Endothelial cell of umbilical vein (primary cell): ENCODE measurements at regions not wholly inside any gene's neighbourhood (a gene's known extent, or its start where the extent isn't known, plus 50 kb on each side); places are given as distances from the start of the nearest gene placed in this dataset.
"Not testable (repeated sequence)": the region's sequence is repeated elsewhere in the genome, so short reads cannot be mapped to it uniquely, and the experiment has no call there.

Source experiments
- BruUV-seq: library from RNA; stranded (reverse); fragments of 400-500 nt; replicated peaks from 2 replicates; lab custom pipeline; 2021; lab: Mats Ljungman, UMichigan
- CTCF ChIA-PET: fragments of 300-600, 350-600 bp; sonication (Branson Sonifier 250); formaldehyde crosslinking; loops from one replicate; lab custom pipeline; 2021; ENCODE audit warnings: antibody characterized with exemption, inconsistent platforms; lab: Charles Lee
- POLR2A ChIA-PET: fragments of 300-600, 350-600 bp; sonication (Branson Sonifier 250); formaldehyde crosslinking; loops from one replicate; lab custom pipeline; 2021; ENCODE audit warnings: antibody characterized with exemption, inconsistent platforms; lab: Charles Lee
- DNase-seq: peaks from one replicate; pipeline ENCODE4 v3.0.0-alpha.2; 2011; ENCODE audit warnings: low read depth, low spot score
- FAIRE-seq: peaks from 2 replicates; lab custom pipeline; 2011; peaks lifted over from hg19 to GRCh38; lab: Jason Lieb, UNC
- H2AFZ ChIP-seq: 2 replicates; pipeline ENCODE4 v1.6.0; 2012; ENCODE audit warnings: low read depth, low read length, control low read depth, inconsistent platforms
- H3K27ac ChIP-seq: 2 replicates; pipeline ENCODE4 v1.5.1; 2011; ENCODE audit warnings: low read depth, mild to moderate bottlenecking, control low read depth, low read length, moderate library complexity; ENCODE audit not compliant: insufficient read depth
- H3K27me3 ChIP-seq, 2 experiments: 2 replicates each; pipeline versions ENCODE4 v1.6.0 to v1.6.1; 2011; ENCODE audit warnings: low read length in 2 of 2, mixed read lengths in 1 of 2; ENCODE audit not compliant: control insufficient read depth in 2 of 2, insufficient read depth in 2 of 2
- H3K36me3 ChIP-seq, 2 experiments: 2 replicates in 1 of 2; 3 replicates in 1 of 2; pipeline ENCODE4 v1.5.1; 2011; ENCODE audit warnings: low read length in 2 of 2, mild to moderate bottlenecking in 1 of 2, moderate library complexity in 1 of 2; ENCODE audit not compliant: control insufficient read depth in 2 of 2, insufficient read depth in 2 of 2; ENCODE audit errors: extremely low read depth in 1 of 2
- H3K4me1 ChIP-seq: 3 replicates; pipeline ENCODE4 v1.5.1; 2011; ENCODE audit warnings: mild to moderate bottlenecking, low read length; ENCODE audit not compliant: control insufficient read depth, insufficient read depth; ENCODE audit errors: extremely low read depth
- H3K4me2 ChIP-seq: 2 replicates; pipeline ENCODE4 v1.6.1; 2011; ENCODE audit warnings: low read length, control low read depth, mixed read lengths; ENCODE audit not compliant: insufficient read depth
- H3K4me3 ChIP-seq, 3 experiments: fragments of 200-600 bp in 1 of 3; sonication (generic), shearing (Covaris generic) in 1 of 3; replicated peaks in 1 of 3; 2 replicates each; pipeline ENCODE4 v1.5.1; 2011 to 2016; ENCODE audit warnings: control low read depth in 3 of 3, low read length in 3 of 3, mild to moderate bottlenecking in 2 of 3, inconsistent platforms in 1 of 3, low read depth in 1 of 3, moderate library complexity in 1 of 3; ENCODE audit not compliant: insufficient read depth in 1 of 3
- H3K79me2 ChIP-seq: 2 replicates; pipeline ENCODE4 v1.6.0; 2012; ENCODE audit warnings: low read length, inconsistent platforms; ENCODE audit not compliant: control insufficient read depth, insufficient read depth
- H3K9ac ChIP-seq: replicated peaks from 2 replicates; pipeline ENCODE3; 2011; ENCODE audit warnings: low read length, control low read depth; ENCODE audit not compliant: insufficient read depth; ENCODE audit errors: extremely low read depth
- H3K9me1 ChIP-seq: replicated peaks from 3 replicates; pipeline ENCODE4 v1.6.0; 2011; ENCODE audit warnings: mild to moderate bottlenecking, low read length; ENCODE audit not compliant: control insufficient read depth, insufficient read depth; ENCODE audit errors: extremely low read depth
- H3K9me3 ChIP-seq: replicated peaks from 2 replicates; pipeline ENCODE4 v1.5.1; 2012; ENCODE audit warnings: low read length, inconsistent platforms; ENCODE audit not compliant: control insufficient read depth, insufficient read depth
- H4K20me1 ChIP-seq: replicated peaks from 2 replicates; pipeline ENCODE3; 2011; ENCODE audit warnings: mild to moderate bottlenecking, low read length; ENCODE audit not compliant: control insufficient read depth, insufficient read depth; ENCODE audit errors: extremely low read depth
- EZH2 ChIP-seq: IDR thresholded peaks from 2 replicates; pipeline ENCODE4 v1.6.1; 2012; ENCODE audit warnings: borderline replicate concordance, low read depth, mild to moderate bottlenecking, moderate library complexity, low read length, inconsistent platforms; ENCODE audit not compliant: severe bottlenecking
- FOS ChIP-seq: IDR thresholded peaks from 2 replicates; pipeline ENCODE4 v1.6.1; 2011; ENCODE audit warnings: mild to moderate bottlenecking, low read length, moderate library complexity, borderline replicate concordance; ENCODE audit not compliant: insufficient read depth
- GATA2 ChIP-seq: IDR thresholded peaks from 2 replicates; pipeline ENCODE4 v1.7.0; 2011; ENCODE audit warnings: low read depth, mild to moderate bottlenecking, moderate library complexity, mixed read lengths, low read length; ENCODE audit not compliant: insufficient read length, insufficient read depth
- JUN ChIP-seq: IDR thresholded peaks from 2 replicates; pipeline ENCODE4 v1.6.1; 2011; ENCODE audit warnings: borderline replicate concordance, low read depth; ENCODE audit not compliant: insufficient read length, insufficient read depth
- MYC ChIP-seq: IDR thresholded peaks from one replicate; pipeline ENCODE4 v1.6.1; 2011; ENCODE audit warnings: mild to moderate bottlenecking, low read depth, low read length
- POLR2A ChIP-seq: IDR thresholded peaks from 2 replicates; pipeline ENCODE4 v1.6.1; 2012; ENCODE audit warnings: low read depth, mild to moderate bottlenecking, control low read depth, low read length
- POLR2AphosphoS5 ChIP-seq: IDR thresholded peaks from 2 replicates; pipeline ENCODE4 v1.6.1; 2012; ENCODE audit warnings: low read depth, mild to moderate bottlenecking, control low read depth, low read length, moderate library complexity; ENCODE audit not compliant: insufficient read depth
- dilution Hi-C: fragments of 300-500 bp; cut with MboI; formaldehyde crosslinking; loops from one replicate; pipeline ENCODE4 v1.15.0; 2019; ENCODE audit warnings: low sequenced_read_pairs; ENCODE audit not compliant: extremely low pct_ligation_motif_present
- intact Hi-C: fragments of 100-400 bp; cut with micrococcal nuclease; formaldehyde crosslinking; loops from one replicate; pipeline ENCODE4 v1.10.0; 2022
- TF ChIP-seq, protein P1 (sequence below): IDR thresholded peaks from 2 replicates; pipeline ENCODE4 v1.6.1; 2011; ENCODE audit not compliant: insufficient read depth, insufficient read length
- TF ChIP-seq, protein P2 (sequence below), 2 donors: IDR thresholded peaks; 1 replicate in 1 of 2; 2 replicates in 1 of 2; pipeline ENCODE4 v1.5.1; 2011; ENCODE audit warnings: low read length in 2 of 2, mild to moderate bottlenecking in 2 of 2, moderate library complexity in 2 of 2, control low read depth in 1 of 2, inconsistent platforms in 1 of 2, low read depth in 1 of 2; ENCODE audit not compliant: insufficient read depth in 1 of 2; ENCODE audit errors: extremely low read depth in 1 of 2

DNA sequence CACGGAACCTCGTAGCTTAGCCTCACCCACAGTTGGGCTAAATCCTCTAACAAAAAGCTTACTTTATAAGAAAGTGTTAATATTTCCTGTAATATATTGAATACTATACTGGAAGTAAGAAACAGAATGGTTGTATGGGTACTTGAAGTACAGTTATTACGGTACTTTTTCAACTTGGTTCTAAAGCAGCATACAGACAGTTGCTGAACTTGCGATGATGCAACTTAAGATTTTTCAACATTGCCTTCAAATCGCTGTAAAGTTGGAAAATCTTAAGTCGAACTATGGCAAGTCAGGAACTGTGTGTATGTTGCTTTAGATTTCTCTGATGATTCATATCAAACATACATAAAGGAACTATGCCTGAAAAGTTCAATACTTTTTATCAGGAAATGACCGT lies 204.4 kb upstream of the C2CD4B start:
- DNase-seq, result no peak
- Histone ChIP-seq H3K27ac (no peak overlapping the region), H3K4me3 (no peak overlapping the region), H3K79me2 (no peaks in the 10 kb centered on the region), H2AFZ (no peak overlapping the region), H3K9me3 (no peaks in the 10 kb centered on the region), H3K4me1 (no peaks in the 10 kb centered on the region), H3K4me2 (no peak overlapping the region), H3K36me3 (no peaks in the 10 kb centered on the region), H3K27me3 (no peaks in the 10 kb centered on the region), H4K20me1 (no peaks in the 10 kb centered on the region), H3K9ac (no peak overlapping the region), H3K9me1 (no peaks in the 10 kb centered on the region)
- no peak for FAIRE-seq
- no TSS peak for BruUV-seq
- dilution Hi-C loops (no loop called here), intact Hi-C loops (no loop called here)
- ChIA-PET POLR2A (no interaction called here), CTCF (no interaction called here)
- TF ChIP-seq POLR2A (no peak), FOS (no peak), EZH2 (no peak), GATA2 (no peak), JUN (no peak), POLR2AphosphoS5 (no peak), MYC (no peak)
- TF ChIP-seq, protein P1, sequence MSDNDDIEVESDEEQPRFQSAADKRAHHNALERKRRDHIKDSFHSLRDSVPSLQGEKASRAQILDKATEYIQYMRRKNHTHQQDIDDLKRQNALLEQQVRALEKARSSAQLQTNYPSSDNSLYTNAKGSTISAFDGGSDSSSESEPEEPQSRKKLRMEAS, result no peak
- TF ChIP-seq, protein P2, sequence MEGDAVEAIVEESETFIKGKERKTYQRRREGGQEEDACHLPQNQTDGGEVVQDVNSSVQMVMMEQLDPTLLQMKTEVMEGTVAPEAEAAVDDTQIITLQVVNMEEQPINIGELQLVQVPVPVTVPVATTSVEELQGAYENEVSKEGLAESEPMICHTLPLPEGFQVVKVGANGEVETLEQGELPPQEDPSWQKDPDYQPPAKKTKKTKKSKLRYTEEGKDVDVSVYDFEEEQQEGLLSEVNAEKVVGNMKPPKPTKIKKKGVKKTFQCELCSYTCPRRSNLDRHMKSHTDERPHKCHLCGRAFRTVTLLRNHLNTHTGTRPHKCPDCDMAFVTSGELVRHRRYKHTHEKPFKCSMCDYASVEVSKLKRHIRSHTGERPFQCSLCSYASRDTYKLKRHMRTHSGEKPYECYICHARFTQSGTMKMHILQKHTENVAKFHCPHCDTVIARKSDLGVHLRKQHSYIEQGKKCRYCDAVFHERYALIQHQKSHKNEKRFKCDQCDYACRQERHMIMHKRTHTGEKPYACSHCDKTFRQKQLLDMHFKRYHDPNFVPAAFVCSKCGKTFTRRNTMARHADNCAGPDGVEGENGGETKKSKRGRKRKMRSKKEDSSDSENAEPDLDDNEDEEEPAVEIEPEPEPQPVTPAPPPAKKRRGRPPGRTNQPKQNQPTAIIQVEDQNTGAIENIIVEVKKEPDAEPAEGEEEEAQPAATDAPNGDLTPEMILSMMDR (IDR thresholded peaks at IDR 0.05; ENCODE audit: extremely low read depth in 1 of 2, insufficient read depth in 1 of 2, low read depth in 1 of 2, low read length in 2 of 2), result no peak

DNA sequence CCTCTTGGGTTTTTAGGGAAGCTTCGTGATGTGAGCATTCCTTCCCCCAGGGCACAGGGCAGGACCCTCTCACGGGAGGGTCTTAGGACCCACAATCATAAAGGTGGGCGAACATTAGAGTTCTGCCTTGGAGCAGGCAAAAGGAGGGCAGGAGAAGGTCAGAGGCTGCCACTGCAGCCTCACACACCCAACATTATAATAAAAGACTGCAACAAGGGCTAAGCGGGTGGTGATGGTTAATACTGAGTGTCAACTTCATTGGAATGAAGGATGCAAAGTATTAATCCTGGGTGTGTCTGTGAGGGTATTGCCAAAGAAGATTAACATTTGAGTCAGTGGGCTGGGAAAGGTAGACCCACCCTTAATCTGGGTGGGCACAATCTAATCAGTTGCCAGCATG lies 206.6 kb upstream of the C2CD4B start:
- intact Hi-C loops, BruUV-seq, H3K27ac ChIP-seq, H4K20me1 ChIP-seq, POLR2A ChIA-PET, CTCF ChIA-PET, H3K9me3 ChIP-seq, H3K4me3 ChIP-seq, H3K36me3 ChIP-seq, H2AFZ ChIP-seq, DNase-seq, FAIRE-seq, H3K79me2 ChIP-seq, H3K4me1 ChIP-seq, H3K27me3 ChIP-seq, H3K9ac ChIP-seq, H3K4me2 ChIP-seq, dilution Hi-C loops, H3K9me1 ChIP-seq: not testable (repeated sequence)
